Stimulated activated memory B cell treated with anti-CD40 and anti-IgM and Interleukin-4, amounts not matched to agents 10 μg/mL and 1 μg/mL and 100 μg/mL, for 72 hours (primary cell): ENCODE measurements at regions not wholly inside any gene's neighbourhood (a gene's known extent, or its start where the extent isn't known, plus 50 kb on each side); places are given as distances from the start of the nearest gene placed in this dataset.

ENCODE experiments used
- ATAC-seq: fragments of 150-1000 bp; cut with Tn5 transposase; 2 replicates; pipeline ENCODE4 v1.10.0; 2021
- H3K27ac Mint-ChIP-seq: one replicate; pipeline ENCODE4 v1.8.0; 2022; ENCODE audit warnings: mild to moderate bottlenecking, mixed read lengths
- H3K27me3 Mint-ChIP-seq: one replicate; pipeline ENCODE4 v1.8.0; 2022; ENCODE audit warnings: mixed read lengths
- H3K36me3 Mint-ChIP-seq: one replicate; pipeline ENCODE4 v1.8.0; 2022; ENCODE audit warnings: mixed read lengths
- H3K4me1 Mint-ChIP-seq: one replicate; pipeline ENCODE4 v1.8.0; 2022; ENCODE audit warnings: mixed read lengths
- H3K4me3 Mint-ChIP-seq: one replicate; pipeline ENCODE4 v1.8.0; 2022; ENCODE audit warnings: mild to moderate bottlenecking, moderate library complexity, mixed read lengths
- H3K9me3 Mint-ChIP-seq: one replicate; pipeline ENCODE4 v1.8.0; 2022; ENCODE audit warnings: mixed read lengths

GRCh38 chr7:16193631-16194030, 227.7 kb downstream of the CRPPA start:
- Mint-ChIP-seq H3K27ac (no peak overlapping the region), H3K4me1 (no peaks in the 10 kb centered on the region), H3K9me3 (no peaks in the 10 kb centered on the region), H3K36me3 (no peaks in the 10 kb centered on the region), H3K27me3 (no peaks in the 10 kb centered on the region), H3K4me3 (no peak overlapping the region)
- no peak for ATAC-seq

- Mint-ChIP-seq H3K4me1 (no peaks in the 10 kb centered on the region), H3K9me3 (peaks cover 2% of the 10 kb centered on the region), H3K27ac (no peak overlapping the region), H3K4me3 (no peak overlapping the region), H3K36me3 (no peaks in the 10 kb centered on the region), H3K27me3 (no peaks in the 10 kb centered on the region)
- no peak for ATAC-seq
Observed at GRCh38 chr7:16189026-16189715, 232.2 kb downstream of the CRPPA start.

GRCh38 chr7:16187131-16187530, 234.2 kb downstream of the CRPPA start:
- no peak overlapping the region for H3K27ac Mint-ChIP-seq
- H3K36me3 Mint-ChIP-seq, result no peaks in the 10 kb centered on the region
- no peaks in the 10 kb centered on the region for H3K27me3 Mint-ChIP-seq
- no peak overlapping the region for H3K4me3 Mint-ChIP-seq
- H3K9me3 Mint-ChIP-seq, result peaks cover 2% of the 10 kb centered on the region
- no peaks in the 10 kb centered on the region for H3K4me1 Mint-ChIP-seq
- ATAC-seq, result no peak

- no peak overlapping the region for H3K27ac Mint-ChIP-seq
- no peaks in the 10 kb centered on the region for H3K27me3 Mint-ChIP-seq
- no peak overlapping the region for H3K4me3 Mint-ChIP-seq
- H3K4me1 Mint-ChIP-seq, result no peaks in the 10 kb centered on the region
- peaks cover 3% of the 10 kb centered on the region for H3K9me3 Mint-ChIP-seq
- ATAC-seq, result no peak
- H3K36me3 Mint-ChIP-seq, result no peaks in the 10 kb centered on the region
Observed at GRCh38 chr7:16178585-16178984, 242.8 kb downstream of the CRPPA start.

- Mint-ChIP-seq H3K4me3 (no peak overlapping the region), H3K4me1 (no peaks in the 10 kb centered on the region), H3K27ac (no peak overlapping the region), H3K27me3 (no peaks in the 10 kb centered on the region), H3K36me3 (no peaks in the 10 kb centered on the region), H3K9me3 (peaks cover 3% of the 10 kb centered on the region)
- no peak for ATAC-seq
Observed at GRCh38 chr7:16178092-16178491, 243.2 kb downstream of the CRPPA start.

GRCh38 chr7:16174253-16174652, 247.1 kb downstream of the CRPPA start:
- peaks cover 1% of the 10 kb centered on the region for H3K9me3 Mint-ChIP-seq
- no peaks in the 10 kb centered on the region for H3K36me3 Mint-ChIP-seq
- no peaks in the 10 kb centered on the region for H3K4me1 Mint-ChIP-seq
- no peaks in the 10 kb centered on the region for H3K27me3 Mint-ChIP-seq
- no peak overlapping the region for H3K27ac Mint-ChIP-seq
- no peak for ATAC-seq
- no peak overlapping the region for H3K4me3 Mint-ChIP-seq

- H3K27me3 Mint-ChIP-seq, result no peaks in the 10 kb centered on the region
- H3K4me3 Mint-ChIP-seq, result no peak overlapping the region
- no peak overlapping the region for H3K27ac Mint-ChIP-seq
- no peaks in the 10 kb centered on the region for H3K4me1 Mint-ChIP-seq
- no peaks in the 10 kb centered on the region for H3K9me3 Mint-ChIP-seq
- no peak for ATAC-seq
- no peaks in the 10 kb centered on the region for H3K36me3 Mint-ChIP-seq
Observed at GRCh38 chr7:16172366-16172765, 249.0 kb downstream of the CRPPA start.

GRCh38 chr7:16171928-16172327, 249.4 kb downstream of the CRPPA start:
- Mint-ChIP-seq H3K4me3 (no peak overlapping the region), H3K9me3 (no peaks in the 10 kb centered on the region)

GRCh38 chr7:16170671-16171070, 250.7 kb downstream of the CRPPA start:
- Mint-ChIP-seq H3K9me3 (no peaks in the 10 kb centered on the region), H3K36me3 (no peaks in the 10 kb centered on the region), H3K27me3 (no peaks in the 10 kb centered on the region), H3K4me3 (no peak overlapping the region), H3K27ac (no peak overlapping the region), H3K4me1 (no peaks in the 10 kb centered on the region)
- peak; percentile 39 for ATAC-seq

More at GRCh38 chr7:16171928-16172327, 249.4 kb downstream of the CRPPA start:
- H3K27ac Mint-ChIP-seq, result no peak overlapping the region
- H3K4me1 Mint-ChIP-seq, result no peaks in the 10 kb centered on the region
- no peaks in the 10 kb centered on the region for H3K36me3 Mint-ChIP-seq
- no peaks in the 10 kb centered on the region for H3K27me3 Mint-ChIP-seq
- ATAC-seq, result no peak

- no peak overlapping the region for H3K4me3 Mint-ChIP-seq
- H3K4me1 Mint-ChIP-seq, result no peaks in the 10 kb centered on the region
- no peaks in the 10 kb centered on the region for H3K9me3 Mint-ChIP-seq
- no peaks in the 10 kb centered on the region for H3K36me3 Mint-ChIP-seq
- H3K27me3 Mint-ChIP-seq, result no peaks in the 10 kb centered on the region
- H3K27ac Mint-ChIP-seq, result no peak overlapping the region
- no peak for ATAC-seq
Observed at GRCh38 chr7:16169537-16169936, 251.8 kb downstream of the CRPPA start.

GRCh38 chr7:16167526-16167925, 253.8 kb downstream of the CRPPA start:
- Mint-ChIP-seq H3K4me1 (no peaks in the 10 kb centered on the region), H3K36me3 (no peaks in the 10 kb centered on the region), H3K4me3 (no peak overlapping the region), H3K9me3 (peaks cover 2% of the 10 kb centered on the region), H3K27ac (no peak overlapping the region), H3K27me3 (no peaks in the 10 kb centered on the region)
- ATAC-seq, result no peak

GRCh38 chr7:16144361-16144760, 277.0 kb downstream of the CRPPA start:
- no peaks in the 10 kb centered on the region for H3K27me3 Mint-ChIP-seq
- no peak overlapping the region for H3K4me3 Mint-ChIP-seq
- peaks cover 32% of the 10 kb centered on the region for H3K9me3 Mint-ChIP-seq
- no peaks in the 10 kb centered on the region for H3K36me3 Mint-ChIP-seq
- no peak overlapping the region for H3K27ac Mint-ChIP-seq
- ATAC-seq, result no peak
- no peaks in the 10 kb centered on the region for H3K4me1 Mint-ChIP-seq

- ATAC-seq, result no peak
- Mint-ChIP-seq H3K4me1 (no peaks in the 10 kb centered on the region), H3K4me3 (no peak overlapping the region)
Observed at GRCh38 chr7:16137944-16138343, 283.4 kb downstream of the CRPPA start.

GRCh38 chr7:16136896-16137295, 284.4 kb downstream of the CRPPA start:
- Mint-ChIP-seq H3K4me3 (no peak overlapping the region), H3K9me3 (no peaks in the 10 kb centered on the region), H3K36me3 (no peaks in the 10 kb centered on the region), H3K27me3 (no peaks in the 10 kb centered on the region), H3K4me1 (no peaks in the 10 kb centered on the region), H3K27ac (no peak overlapping the region)
- no peak for ATAC-seq

More at GRCh38 chr7:16137944-16138343, 283.4 kb downstream of the CRPPA start:
- no peaks in the 10 kb centered on the region for H3K27me3 Mint-ChIP-seq
- no peak overlapping the region for H3K27ac Mint-ChIP-seq
- H3K9me3 Mint-ChIP-seq, result no peaks in the 10 kb centered on the region
- no peaks in the 10 kb centered on the region for H3K36me3 Mint-ChIP-seq

- H3K36me3 Mint-ChIP-seq, result no peaks in the 10 kb centered on the region
- no peaks in the 10 kb centered on the region for H3K27me3 Mint-ChIP-seq
- H3K4me3 Mint-ChIP-seq, result no peak overlapping the region
- H3K27ac Mint-ChIP-seq, result no peak overlapping the region
- no peaks in the 10 kb centered on the region for H3K4me1 Mint-ChIP-seq
- no peak for ATAC-seq
- H3K9me3 Mint-ChIP-seq, result no peaks in the 10 kb centered on the region
Observed at GRCh38 chr7:16135658-16136057, 285.7 kb downstream of the CRPPA start.
